ENCODE measurements at regions not wholly inside any gene's neighbourhood (a gene's known extent, or its start where the extent isn't known, plus 50 kb on each side); places are given as distances from the start of the nearest gene placed in this dataset.
"Not testable (repeated sequence)": the region's sequence is repeated elsewhere in the genome, so short reads cannot be mapped to it uniquely, and the experiment has no call there.

- DNase-seq = peak; percentile 74
These were observed 99.9 kb downstream of the ANKRD18B start for GRCh38 chr9:33623658-33624586.

GRCh38 chr9:33628318-33628717, 104.3 kb downstream of the ANKRD18B start:
- not testable (repeated sequence) for DNase-seq

GRCh38 chr9:33628865-33629410, 104.9 kb downstream of the ANKRD18B start:
- DNase-seq = peak; percentile 31

GRCh38 chr9:33633636-33634035, 109.6 kb downstream of the ANKRD18B start:
- no peak for DNase-seq

- no peak for DNase-seq
These were observed 113.8 kb downstream of the ANKRD18B start for GRCh38 chr9:33637881-33638280.

GRCh38 chr9:33638391-33638915, 114.4 kb downstream of the ANKRD18B start:
- no peak for DNase-seq

GRCh38 chr9:33645706-33646105, 121.7 kb downstream of the ANKRD18B start:
- DNase-seq = no peak

- DNase-seq = no peak
These were observed 125.4 kb downstream of the ANKRD18B start for GRCh38 chr9:33649463-33649862.

GRCh38 chr9:33651125-33651524, 127.1 kb downstream of the ANKRD18B start:
- no peak for DNase-seq

- DNase-seq = no peak
These were observed 135.4 kb upstream of the PRSS3 start for GRCh38 chr9:33659921-33660320.

- DNase-seq = no peak
These were observed 134.6 kb upstream of the PRSS3 start for GRCh38 chr9:33660772-33661171.

- no peak for DNase-seq
These were observed 134.2 kb upstream of the PRSS3 start for GRCh38 chr9:33661176-33661575.

GRCh38 chr9:33662871-33663270, 132.5 kb upstream of the PRSS3 start:
- no peak for DNase-seq

GRCh38 chr9:33676194-33676745, 119.1 kb upstream of the PRSS3 start:
- not testable (repeated sequence) for DNase-seq

- DNase-seq = peak; percentile 32
These were observed 118.4 kb upstream of the PRSS3 start for GRCh38 chr9:33676746-33677505.

GRCh38 chr9:33677506-33677809, 117.9 kb upstream of the PRSS3 start:
- DNase-seq = no peak

GRCh38 chr9:33677961-33678360, 117.4 kb upstream of the PRSS3 start:
- no peak for DNase-seq

- DNase-seq = no peak
These were observed 112.8 kb upstream of the PRSS3 start for GRCh38 chr9:33682551-33682950.

- no peak for DNase-seq
These were observed 110.5 kb upstream of the PRSS3 start for GRCh38 chr9:33684831-33685230.

- DNase-seq = no peak
These were observed 108.4 kb upstream of the PRSS3 start for GRCh38 chr9:33686942-33687341.

- DNase-seq = no peak
These were observed 107.6 kb upstream of the PRSS3 start for GRCh38 chr9:33687779-33688178.

- DNase-seq = no peak
These were observed 105.0 kb upstream of the PRSS3 start for GRCh38 chr9:33690143-33690933.

Measured in activated CD4-positive, alpha-beta T cell treated with anti-CD3 and anti-CD28 coated beads for 48 hours (primary cell).